ENCODE measurements at regions not wholly inside any gene's neighbourhood (a gene's known extent, or its start where the extent isn't known, plus 50 kb on each side); places are given as distances from the start of the nearest gene placed in this dataset.

GRCh38 chr6:141361559-141361958, 771.2 kb upstream of the GJE1 start:
- Histone ChIP-seq H4K20me1 (ENCODE audit: insufficient read depth, low read length) (no peaks in the 10 kb centered on the region), H3K9me2 (replicated peaks; ENCODE audit: insufficient read depth, low read length) (no peaks in the 10 kb centered on the region), H3K9ac (ENCODE audit: low read length) (no peak overlapping the region), H3K4me1 (ENCODE audit: low read length) (no peaks in the 10 kb centered on the region), H3K4me3 (ENCODE audit: low read length) (no peak overlapping the region), H3K27me3 (replicated peaks; ENCODE audit: insufficient read depth, low read length) (no peaks in the 10 kb centered on the region), H3F3A (ENCODE audit: insufficient read depth, low read length) (no peaks in the 10 kb centered on the region), H3K27ac (ENCODE audit: low read length) (no peak overlapping the region), H3K79me2 (ENCODE audit: low read length) (no peaks in the 10 kb centered on the region), H3K4me2 (ENCODE audit: low read depth, low read length) (no peak overlapping the region), H2AFZ (ENCODE audit: low read length) (no peak overlapping the region), H3K36me3 (replicated peaks; ENCODE audit: insufficient read depth, low read length) (no peaks in the 10 kb centered on the region), H3K9me3 (replicated peaks; ENCODE audit: insufficient read depth, low read length) (no peaks in the 10 kb centered on the region)
- no peak for TF ChIP-seq CTCF (IDR thresholded peaks at IDR 0.05; ENCODE audit: low read length)
- no peak for TF ChIP-seq EZH2 (optimal IDR thresholded peaks at IDR 0.05; ENCODE audit: low read depth, low read length)
- TF ChIP-seq EZH2phosphoT487 (IDR thresholded peaks at IDR 0.05; ENCODE audit: low read length), result no peak
- DNase-seq, result no peak

- no peaks in the 10 kb centered on the region for H4K20me1 ChIP-seq (ENCODE audit: insufficient read depth, low read length)
- H3K79me2 ChIP-seq (ENCODE audit: low read length), result no peaks in the 10 kb centered on the region
- H3K9me3 ChIP-seq (replicated peaks; ENCODE audit: insufficient read depth, low read length), result no peaks in the 10 kb centered on the region
- H2AFZ ChIP-seq (ENCODE audit: low read length), result no peak overlapping the region
- H3F3A ChIP-seq (ENCODE audit: insufficient read depth, low read length), result no peaks in the 10 kb centered on the region
- H3K36me3 ChIP-seq (replicated peaks; ENCODE audit: insufficient read depth, low read length), result no peaks in the 10 kb centered on the region
- no peak for DNase-seq
- no peak overlapping the region for H3K4me3 ChIP-seq (ENCODE audit: low read length)
- no peaks in the 10 kb centered on the region for H3K9me2 ChIP-seq (replicated peaks; ENCODE audit: insufficient read depth, low read length)
- H3K4me1 ChIP-seq (ENCODE audit: low read length), result no peaks in the 10 kb centered on the region
- H3K4me2 ChIP-seq (ENCODE audit: low read depth, low read length), result no peak overlapping the region
- no peaks in the 10 kb centered on the region for H3K27me3 ChIP-seq (replicated peaks; ENCODE audit: insufficient read depth, low read length)
- TF ChIP-seq EZH2 (optimal IDR thresholded peaks at IDR 0.05; ENCODE audit: low read depth, low read length), result no peak
- no peak for TF ChIP-seq CTCF (IDR thresholded peaks at IDR 0.05; ENCODE audit: low read length)
- TF ChIP-seq EZH2phosphoT487 (IDR thresholded peaks at IDR 0.05; ENCODE audit: low read length), result no peak
- H3K27ac ChIP-seq (ENCODE audit: low read length), result no peak overlapping the region
- H3K9ac ChIP-seq (ENCODE audit: low read length), result no peak overlapping the region
These were observed 772.8 kb upstream of the GJE1 start for GRCh38 chr6:141359953-141360352.

GRCh38 chr6:141354191-141354955, 778.4 kb upstream of the GJE1 start:
- Histone ChIP-seq H3K4me3 (ENCODE audit: low read length) (no peak overlapping the region), H3K9me3 (replicated peaks; ENCODE audit: insufficient read depth, low read length) (no peaks in the 10 kb centered on the region), H3F3A (ENCODE audit: insufficient read depth, low read length) (no peaks in the 10 kb centered on the region), H3K9ac (ENCODE audit: low read length) (no peak overlapping the region), H3K4me2 (ENCODE audit: low read depth, low read length) (no peak overlapping the region), H3K9me2 (replicated peaks; ENCODE audit: insufficient read depth, low read length) (no peaks in the 10 kb centered on the region), H3K27ac (ENCODE audit: low read length) (no peak overlapping the region), H3K4me1 (ENCODE audit: low read length) (no peaks in the 10 kb centered on the region), H2AFZ (ENCODE audit: low read length) (no peak overlapping the region), H3K27me3 (replicated peaks; ENCODE audit: insufficient read depth, low read length) (no peaks in the 10 kb centered on the region), H3K36me3 (replicated peaks; ENCODE audit: insufficient read depth, low read length) (no peaks in the 10 kb centered on the region), H3K79me2 (ENCODE audit: low read length) (no peaks in the 10 kb centered on the region), H4K20me1 (ENCODE audit: insufficient read depth, low read length) (no peaks in the 10 kb centered on the region)
- DNase-seq, result no peak
- TF ChIP-seq EZH2phosphoT487 (IDR thresholded peaks at IDR 0.05; ENCODE audit: low read length) (no peak), CTCF (IDR thresholded peaks at IDR 0.05; ENCODE audit: low read length) (no peak), EZH2 (optimal IDR thresholded peaks at IDR 0.05; ENCODE audit: low read depth, low read length) (no peak)
